H9 (cell line): ENCODE measurements at regions not wholly inside any gene's neighbourhood (a gene's known extent, or its start where the extent isn't known, plus 50 kb on each side); places are given as distances from the start of the nearest gene placed in this dataset.

Experiments used
- DNase-seq: peaks from one replicate; pipeline ENCODE4 v3.0.0-alpha.2; 2017
- H2AFZ ChIP-seq: one replicate; pipeline ENCODE4 v1.6.1; 2013; ENCODE audit warnings: mild to moderate bottlenecking, low read length, control low read depth, moderate library complexity
- H2AK5ac ChIP-seq: 2 replicates; pipeline ENCODE4 v1.6.1; 2013; ENCODE audit warnings: low read length, control low read depth, mixed read lengths; ENCODE audit not compliant: insufficient read length
- H2BK120ac ChIP-seq: one replicate; pipeline ENCODE4 v1.6.1; 2013; ENCODE audit warnings: low read depth, mild to moderate bottlenecking, low read length, control low read depth, inconsistent platforms; ENCODE audit not compliant: poor library complexity, severe bottlenecking
- H2BK12ac ChIP-seq: 2 replicates; pipeline ENCODE4 v1.6.1; 2013; ENCODE audit warnings: low read length, control low read depth, mixed read lengths, low read depth; ENCODE audit not compliant: insufficient read length
- H2BK15ac ChIP-seq: 2 replicates; pipeline ENCODE4 v1.6.1; 2013; ENCODE audit warnings: low read depth, low read length, control low read depth
- H2BK20ac ChIP-seq: one replicate; pipeline ENCODE4 v1.6.1; 2013; ENCODE audit warnings: low read depth, mild to moderate bottlenecking, low read length, control low read depth, inconsistent platforms; ENCODE audit not compliant: poor library complexity, severe bottlenecking
- H2BK5ac ChIP-seq: 2 replicates; pipeline ENCODE4 v1.6.1; 2013; ENCODE audit warnings: low read length, control low read depth, mixed read lengths; ENCODE audit not compliant: insufficient read length
- H3K14ac ChIP-seq: 2 replicates; pipeline ENCODE4 v1.6.1; 2013; ENCODE audit warnings: low read length, control low read depth; ENCODE audit not compliant: insufficient read depth
- H3K18ac ChIP-seq: 2 replicates; pipeline ENCODE4 v1.6.1; 2013; ENCODE audit warnings: low read depth, mild to moderate bottlenecking, mixed read lengths, low read length, control low read depth; ENCODE audit not compliant: insufficient read length
- H3K23ac ChIP-seq: 2 replicates; pipeline ENCODE4 v1.6.1; 2013; ENCODE audit warnings: low read length, control low read depth, mixed read lengths, low read depth; ENCODE audit not compliant: insufficient read length
- H3K23me2 ChIP-seq: 2 replicates; pipeline ENCODE4 v1.6.1; 2013; ENCODE audit warnings: low read depth, mild to moderate bottlenecking, mixed read lengths, low read length, control low read depth; ENCODE audit not compliant: insufficient read length, poor library complexity, severe bottlenecking
- H3K27ac ChIP-seq: 2 replicates; pipeline ENCODE4 v1.5.1; 2013; ENCODE audit warnings: low read length, control low read depth, mixed read lengths, low read depth; ENCODE audit not compliant: insufficient read length
- H3K27me3 ChIP-seq: 2 replicates; pipeline ENCODE4 v1.6.1; 2013; ENCODE audit warnings: low read length, control low read depth, inconsistent platforms; ENCODE audit not compliant: insufficient read depth
- H3K4ac ChIP-seq: 2 replicates; pipeline ENCODE4 v1.6.1; 2013; ENCODE audit warnings: low read depth, mild to moderate bottlenecking, control low read depth, inconsistent platforms, low read length, moderate library complexity
- H3K4me1 ChIP-seq: 2 replicates; pipeline ENCODE4 v1.6.1; 2013; ENCODE audit warnings: low read length, control low read depth, inconsistent platforms; ENCODE audit not compliant: insufficient read depth
- H3K4me2 ChIP-seq: 2 replicates; pipeline ENCODE4 v1.6.1; 2013; ENCODE audit warnings: low read length, control low read depth, mixed read lengths; ENCODE audit not compliant: insufficient read length, insufficient read depth
- H3K56ac ChIP-seq: 2 replicates; pipeline ENCODE4 v1.6.1; 2013; ENCODE audit warnings: low read depth, mild to moderate bottlenecking, mixed read lengths, low read length, control low read depth; ENCODE audit not compliant: insufficient read length
- H3K79me1 ChIP-seq: 2 replicates; pipeline ENCODE4 v1.6.1; 2013; ENCODE audit warnings: low read depth, mild to moderate bottlenecking, moderate library complexity, low read length, control low read depth, inconsistent platforms; ENCODE audit not compliant: insufficient read depth, poor library complexity, severe bottlenecking
- H3K79me2 ChIP-seq: 2 replicates; pipeline ENCODE4 v1.6.1; 2013; ENCODE audit warnings: low read length, control low read depth, inconsistent platforms; ENCODE audit not compliant: insufficient read depth
- H3K9ac ChIP-seq: 2 replicates; pipeline ENCODE4 v1.6.1; 2013; ENCODE audit warnings: low read length, control low read depth, mixed read lengths; ENCODE audit not compliant: insufficient read length; ENCODE audit errors: extremely low read depth
- H3K9me3 ChIP-seq: one replicate; pipeline ENCODE4 v1.6.1; 2013; ENCODE audit warnings: low read depth, low read length, inconsistent platforms; ENCODE audit not compliant: control insufficient read depth
- H3T11ph ChIP-seq: one replicate; pipeline ENCODE4 v1.6.1; 2013; ENCODE audit warnings: mild to moderate bottlenecking, low read length, control low read depth, inconsistent platforms
- H4K20me1 ChIP-seq: one replicate; pipeline ENCODE4 v1.6.1; 2013; ENCODE audit not compliant: control insufficient read depth, insufficient read length, insufficient read depth
- H4K5ac ChIP-seq: 2 replicates; pipeline ENCODE4 v1.6.1; 2013; ENCODE audit warnings: low read depth, mild to moderate bottlenecking, mixed read lengths, low read length, control low read depth; ENCODE audit not compliant: insufficient read length
- H4K8ac ChIP-seq: replicated peaks from 2 replicates; pipeline ENCODE4 v1.6.1; 2013; ENCODE audit warnings: low read length, control low read depth, mixed read lengths, low read depth; ENCODE audit not compliant: insufficient read length
- H4K91ac ChIP-seq: 2 replicates; pipeline ENCODE4 v1.6.1; 2013; ENCODE audit warnings: low read depth, mild to moderate bottlenecking, moderate library complexity, mixed read lengths, low read length, control low read depth; ENCODE audit not compliant: insufficient read length
- H3K27ac Mint-ChIP-seq, 3 experiments: 2 replicates in 2 of 3; 3 replicates in 1 of 3; pipeline ENCODE4 v1.8.0; 2020 to 2021; ENCODE audit warnings: mixed read lengths in 3 of 3, mild to moderate bottlenecking in 1 of 3, moderate library complexity in 1 of 3
- H3K27me3 Mint-ChIP-seq: 2 replicates; pipeline ENCODE4 v1.8.0; 2021; ENCODE audit warnings: low read depth, mild to moderate bottlenecking, moderate library complexity, mixed read lengths
- H3K36me3 Mint-ChIP-seq, 3 experiments: 2 replicates in 2 of 3; 3 replicates in 1 of 3; pipeline ENCODE4 v1.8.0; 2020 to 2021; ENCODE audit warnings: low read depth in 3 of 3, mixed read lengths in 3 of 3; ENCODE audit not compliant: insufficient read depth in 1 of 3
- H3K4me1 Mint-ChIP-seq, 2 experiments: 2 replicates each; pipeline ENCODE4 v1.8.0; 2020; ENCODE audit warnings: mixed read lengths in 2 of 2
- H3K4me3 Mint-ChIP-seq, 2 experiments: 2 replicates in 1 of 2; 3 replicates in 1 of 2; pipeline ENCODE4 v1.8.0; 2020 to 2021; ENCODE audit warnings: mild to moderate bottlenecking in 2 of 2, mixed read lengths in 2 of 2, moderate library complexity in 1 of 2
- H3K9me3 Mint-ChIP-seq, 2 experiments: 2 replicates in 1 of 2; 3 replicates in 1 of 2; pipeline ENCODE4 v1.8.0; 2020; ENCODE audit warnings: mild to moderate bottlenecking in 2 of 2, mixed read lengths in 2 of 2, moderate library complexity in 1 of 2
- CTCF ChIP-seq: fragments of 200-600 bp; sonication (generic); conservative IDR thresholded peaks from 3 replicates; pipeline ENCODE4 v1.8.0; 2021; ENCODE audit warnings: antibody characterized with exemption, mild to moderate bottlenecking

DNA sequence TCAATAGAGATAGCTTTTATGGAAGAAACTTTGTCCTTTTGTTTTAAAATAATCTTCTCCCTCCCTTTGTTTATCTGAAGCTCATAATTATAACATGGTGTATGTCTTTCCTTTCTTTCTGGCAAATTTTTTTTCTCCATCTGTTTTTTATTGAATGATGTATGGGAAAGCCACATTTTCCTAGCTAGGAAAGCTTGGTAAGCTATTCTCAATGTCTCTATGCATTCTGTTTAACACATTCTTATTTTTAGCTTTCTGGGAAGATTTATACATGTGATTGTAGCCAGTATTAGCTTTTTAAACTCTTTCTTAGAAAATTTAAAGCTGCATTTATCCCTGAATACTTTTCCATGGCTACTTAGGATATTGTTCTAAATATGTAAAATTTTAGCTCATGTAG, 124.9 kb upstream of the CSNK1A1L start:
- H3K9ac ChIP-seq: no peak overlapping the region
- H3K79me1 ChIP-seq: no peaks in the 10 kb centered on the region
- no peaks in the 10 kb centered on the region; a peak in 1 of 7 replicates for H3K36me3 Mint-ChIP-seq
- TF ChIP-seq CTCF: no peak
- no peaks in the 10 kb centered on the region for H3K27me3 Mint-ChIP-seq
- H3K4me1 Mint-ChIP-seq: no peaks in the 10 kb centered on the region
- H3K79me2 ChIP-seq: no peaks in the 10 kb centered on the region
- no peaks in the 10 kb centered on the region for H3K4me1 ChIP-seq
- no peak for DNase-seq
- H2AK5ac ChIP-seq: no peak overlapping the region
- no peak overlapping the region for H2BK15ac ChIP-seq
- H3K18ac ChIP-seq: no peak overlapping the region
- no peak overlapping the region for H3K14ac ChIP-seq
- no peak overlapping the region for H2BK12ac ChIP-seq
- H3K23ac ChIP-seq: no peak overlapping the region
- H2BK120ac ChIP-seq: no peak overlapping the region
- no peak overlapping the region for H3T11ph ChIP-seq
- no peaks in the 10 kb centered on the region for H3K23me2 ChIP-seq
- H3K4me3 Mint-ChIP-seq: no peak overlapping the region
- H4K8ac ChIP-seq: no peak overlapping the region
- no peak overlapping the region for H2BK20ac ChIP-seq
- no peak overlapping the region for H3K27ac Mint-ChIP-seq
- H4K91ac ChIP-seq: no peak overlapping the region
- no peak overlapping the region for H3K27ac ChIP-seq
- no peaks in the 10 kb centered on the region for H3K27me3 ChIP-seq
- H4K20me1 ChIP-seq: no peaks in the 10 kb centered on the region
- no peak overlapping the region for H3K4ac ChIP-seq
- no peak overlapping the region for H2AFZ ChIP-seq
- no peak overlapping the region for H4K5ac ChIP-seq
- H3K56ac ChIP-seq: no peak overlapping the region
- H3K9me3 Mint-ChIP-seq: 0 out of 5 replicates have a peak, but pooled peaks cover 2 to 3% of the 10 kb centered on the region in 2 experiments
- no peak overlapping the region for H2BK5ac ChIP-seq
- no peaks in the 10 kb centered on the region for H3K9me3 ChIP-seq
- no peak overlapping the region for H3K4me2 ChIP-seq
